ENCODE measurements at regions not wholly inside any gene's neighbourhood (a gene's known extent, or its start where the extent isn't known, plus 50 kb on each side); places are given as distances from the start of the nearest gene placed in this dataset.

DNA sequence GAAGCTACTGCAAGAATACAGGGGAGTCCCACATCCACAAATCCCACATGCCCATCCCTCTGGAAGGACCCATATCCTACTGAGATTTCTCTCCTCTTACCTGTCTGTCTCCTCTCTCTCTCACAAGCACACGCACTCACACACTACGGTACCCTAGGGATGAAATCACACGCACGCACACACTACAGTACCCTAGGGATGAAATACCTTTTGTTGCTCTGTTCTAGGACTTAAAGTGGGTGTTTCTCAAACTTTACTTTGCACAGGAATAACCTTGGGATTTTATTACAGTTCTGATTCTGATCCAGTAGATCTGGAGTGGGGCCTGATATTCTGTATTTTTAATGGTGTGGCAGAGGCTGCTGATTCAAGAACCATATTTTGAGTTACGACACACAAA, 622.2 kb upstream of the ZNF385D start:
- TF ChIP-seq SIN3A (IDR thresholded peaks at IDR 0.05; ENCODE audit: borderline replicate concordance, insufficient read depth, low read length), result no peak
- no peak for TF ChIP-seq FOXP2 (optimal IDR thresholded peaks at IDR 0.05; ENCODE audit: borderline replicate concordance, extremely low read depth, extremely low read length, insufficient read depth)
- TF ChIP-seq TAF1 (IDR thresholded peaks at IDR 0.05; ENCODE audit: borderline replicate concordance, insufficient read depth, low read length), result no peak
- TF ChIP-seq POLR2AphosphoS5 (IDR thresholded peaks at IDR 0.05; ENCODE audit: low read depth, low read length), result no peak
- TF ChIP-seq, protein P1, sequence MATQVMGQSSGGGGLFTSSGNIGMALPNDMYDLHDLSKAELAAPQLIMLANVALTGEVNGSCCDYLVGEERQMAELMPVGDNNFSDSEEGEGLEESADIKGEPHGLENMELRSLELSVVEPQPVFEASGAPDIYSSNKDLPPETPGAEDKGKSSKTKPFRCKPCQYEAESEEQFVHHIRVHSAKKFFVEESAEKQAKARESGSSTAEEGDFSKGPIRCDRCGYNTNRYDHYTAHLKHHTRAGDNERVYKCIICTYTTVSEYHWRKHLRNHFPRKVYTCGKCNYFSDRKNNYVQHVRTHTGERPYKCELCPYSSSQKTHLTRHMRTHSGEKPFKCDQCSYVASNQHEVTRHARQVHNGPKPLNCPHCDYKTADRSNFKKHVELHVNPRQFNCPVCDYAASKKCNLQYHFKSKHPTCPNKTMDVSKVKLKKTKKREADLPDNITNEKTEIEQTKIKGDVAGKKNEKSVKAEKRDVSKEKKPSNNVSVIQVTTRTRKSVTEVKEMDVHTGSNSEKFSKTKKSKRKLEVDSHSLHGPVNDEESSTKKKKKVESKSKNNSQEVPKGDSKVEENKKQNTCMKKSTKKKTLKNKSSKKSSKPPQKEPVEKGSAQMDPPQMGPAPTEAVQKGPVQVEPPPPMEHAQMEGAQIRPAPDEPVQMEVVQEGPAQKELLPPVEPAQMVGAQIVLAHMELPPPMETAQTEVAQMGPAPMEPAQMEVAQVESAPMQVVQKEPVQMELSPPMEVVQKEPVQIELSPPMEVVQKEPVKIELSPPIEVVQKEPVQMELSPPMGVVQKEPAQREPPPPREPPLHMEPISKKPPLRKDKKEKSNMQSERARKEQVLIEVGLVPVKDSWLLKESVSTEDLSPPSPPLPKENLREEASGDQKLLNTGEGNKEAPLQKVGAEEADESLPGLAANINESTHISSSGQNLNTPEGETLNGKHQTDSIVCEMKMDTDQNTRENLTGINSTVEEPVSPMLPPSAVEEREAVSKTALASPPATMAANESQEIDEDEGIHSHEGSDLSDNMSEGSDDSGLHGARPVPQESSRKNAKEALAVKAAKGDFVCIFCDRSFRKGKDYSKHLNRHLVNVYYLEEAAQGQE (IDR thresholded peaks at IDR 0.05; ENCODE audit: insufficient read depth in 1 of 2, low read depth in 2 of 2, low read length in 2 of 2), result no peak

DNA sequence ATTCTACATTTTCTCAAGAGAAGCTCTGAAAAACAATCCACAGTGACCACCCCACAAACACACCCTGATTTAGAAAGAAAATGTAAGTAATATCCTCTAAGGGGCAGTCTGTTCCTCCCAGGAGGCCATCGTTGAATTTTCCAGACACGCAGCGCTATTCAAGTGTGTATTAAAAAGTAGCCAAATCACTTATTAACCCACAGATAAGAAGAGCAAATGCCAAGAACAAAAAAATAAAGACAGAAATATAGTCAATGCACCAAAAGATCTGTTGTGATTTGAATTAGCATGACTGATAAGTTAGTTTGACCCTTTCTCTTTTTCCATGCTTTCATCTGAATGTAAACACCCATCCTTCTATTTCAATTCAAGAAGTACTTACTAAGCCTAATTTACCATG, 622.8 kb upstream of the ZNF385D start:
- TF ChIP-seq POLR2AphosphoS5 (IDR thresholded peaks at IDR 0.05; ENCODE audit: low read depth, low read length) (no peak), TAF1 (IDR thresholded peaks at IDR 0.05; ENCODE audit: borderline replicate concordance, insufficient read depth, low read length) (no peak), FOXP2 (optimal IDR thresholded peaks at IDR 0.05; ENCODE audit: borderline replicate concordance, extremely low read depth, extremely low read length, insufficient read depth) (no peak), SIN3A (IDR thresholded peaks at IDR 0.05; ENCODE audit: borderline replicate concordance, insufficient read depth, low read length) (no peak)
- TF ChIP-seq, protein P1 (IDR thresholded peaks at IDR 0.05; ENCODE audit: insufficient read depth in 1 of 2, low read depth in 2 of 2, low read length in 2 of 2), result no peak

DNA sequence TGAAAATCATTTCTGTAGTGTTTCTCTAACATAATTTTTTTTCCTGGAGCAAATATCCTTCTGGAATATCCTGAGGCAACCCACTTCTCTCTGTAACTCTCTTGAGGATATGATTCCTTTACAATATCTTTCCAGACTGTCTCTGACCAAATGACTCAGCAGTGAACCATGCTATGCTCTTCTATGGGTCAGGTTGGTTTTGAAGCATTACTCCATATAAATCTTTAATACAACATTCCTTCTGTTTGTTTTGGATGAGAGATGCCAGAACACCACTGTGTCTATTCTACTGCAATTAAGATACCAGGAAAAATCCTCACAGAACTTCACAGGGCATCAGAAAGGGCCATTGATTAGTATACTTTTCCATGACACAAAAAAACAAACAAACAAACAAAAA, 626.4 kb upstream of the ZNF385D start:
- no peak for TF ChIP-seq TAF1 (IDR thresholded peaks at IDR 0.05; ENCODE audit: borderline replicate concordance, insufficient read depth, low read length)
- TF ChIP-seq SIN3A (IDR thresholded peaks at IDR 0.05; ENCODE audit: borderline replicate concordance, insufficient read depth, low read length), result no peak
- TF ChIP-seq FOXP2 (optimal IDR thresholded peaks at IDR 0.05; ENCODE audit: borderline replicate concordance, extremely low read depth, extremely low read length, insufficient read depth), result no peak
- no peak for TF ChIP-seq POLR2AphosphoS5 (IDR thresholded peaks at IDR 0.05; ENCODE audit: low read depth, low read length)
- TF ChIP-seq, protein P1 (IDR thresholded peaks at IDR 0.05; ENCODE audit: insufficient read depth in 1 of 2, low read depth in 2 of 2, low read length in 2 of 2), result no peak

DNA sequence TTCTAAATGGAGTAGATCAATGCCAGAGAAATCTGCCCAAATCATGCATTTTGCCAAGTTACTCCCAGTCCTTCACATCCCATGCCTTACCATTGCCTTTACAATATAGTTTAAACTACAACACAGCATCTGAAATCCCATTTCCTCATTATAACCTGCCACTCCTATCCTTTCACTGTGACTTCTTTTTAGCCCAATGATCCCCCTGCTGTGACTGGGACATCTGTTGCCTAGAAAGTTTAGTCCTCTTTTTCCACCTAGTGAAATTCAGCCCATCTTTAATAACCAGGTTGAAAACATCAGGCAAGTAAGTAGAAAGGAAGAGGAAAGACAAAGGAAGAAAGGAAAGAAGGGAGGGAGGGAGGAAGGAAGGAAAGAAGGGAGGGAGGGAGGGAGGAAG, 627.9 kb upstream of the ZNF385D start:
- TF ChIP-seq, protein P1 (IDR thresholded peaks at IDR 0.05; ENCODE audit: insufficient read depth in 1 of 2, low read depth in 2 of 2, low read length in 2 of 2), result no peak
- TF ChIP-seq FOXP2 (optimal IDR thresholded peaks at IDR 0.05; ENCODE audit: borderline replicate concordance, extremely low read depth, extremely low read length, insufficient read depth), result no peak
- TF ChIP-seq TAF1 (IDR thresholded peaks at IDR 0.05; ENCODE audit: borderline replicate concordance, insufficient read depth, low read length), result no peak
- no peak for TF ChIP-seq SIN3A (IDR thresholded peaks at IDR 0.05; ENCODE audit: borderline replicate concordance, insufficient read depth, low read length)
- no peak for TF ChIP-seq POLR2AphosphoS5 (IDR thresholded peaks at IDR 0.05; ENCODE audit: low read depth, low read length)

DNA sequence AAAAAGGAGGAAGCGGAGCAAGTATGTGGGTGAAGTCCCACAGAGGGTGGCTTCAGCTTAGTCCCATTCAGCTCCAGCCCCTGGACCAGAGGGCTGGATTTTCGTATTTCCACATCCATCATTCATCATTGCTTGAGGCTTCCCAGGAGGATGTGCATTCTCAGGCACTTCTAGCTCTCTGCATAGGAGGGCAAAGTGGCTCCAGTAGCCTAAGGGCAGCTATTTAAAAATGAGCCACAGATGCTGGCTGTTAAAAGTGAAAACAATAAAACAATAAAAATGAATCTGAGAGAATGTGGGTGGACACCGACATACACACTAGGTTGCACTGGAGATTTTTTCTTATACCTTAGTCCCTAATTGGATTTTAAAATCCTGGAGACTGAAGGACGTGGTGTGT, 629.2 kb upstream of the ZNF385D start:
- TF ChIP-seq, protein P1 (IDR thresholded peaks at IDR 0.05; ENCODE audit: insufficient read depth in 1 of 2, low read depth in 2 of 2, low read length in 2 of 2), result no peak
- TF ChIP-seq SIN3A (IDR thresholded peaks at IDR 0.05; ENCODE audit: borderline replicate concordance, insufficient read depth, low read length) (no peak), POLR2AphosphoS5 (IDR thresholded peaks at IDR 0.05; ENCODE audit: low read depth, low read length) (no peak), TAF1 (IDR thresholded peaks at IDR 0.05; ENCODE audit: borderline replicate concordance, insufficient read depth, low read length) (no peak), FOXP2 (optimal IDR thresholded peaks at IDR 0.05; ENCODE audit: borderline replicate concordance, extremely low read depth, extremely low read length, insufficient read depth) (no peak)
